HCT116 (cell line): ENCODE measurements at regions not wholly inside any gene's neighbourhood (a gene's known extent, or its start where the extent isn't known, plus 50 kb on each side); places are given as distances from the start of the nearest gene placed in this dataset.

Experiments used
- ATAC-seq: fragments of 200-7000 bp; cut with Tn5 transposase; 2 replicates; pipeline ENCODE4 v1.9.1; 2020; ENCODE audit warnings: mild to moderate bottlenecking, moderate library complexity
- BruUV-seq: library from RNA; stranded (reverse); fragments of 400-500 nt; replicated peaks from 2 replicates; lab custom pipeline; 2021; lab: Mats Ljungman, UMichigan
- CTCF ChIA-PET: fragments of 300-600 bp; sonication (Branson Sonifier 250); formaldehyde crosslinking; loops from one replicate; lab custom pipeline; 2021; ENCODE audit warnings: antibody characterized with exemption; lab: Charles Lee
- POLR2A ChIA-PET: fragments of 300-600, 350-600 bp; sonication (Branson Sonifier 250); formaldehyde crosslinking; loops from one replicate; lab custom pipeline; 2021; ENCODE audit warnings: antibody characterized with exemption; lab: Charles Lee
- RAD21 ChIA-PET, 2 experiments: fragments of 300-600 bp; sonication (Branson Sonifier 250); formaldehyde crosslinking; loops; one replicate each; lab custom pipeline; 2023; ENCODE audit warnings: low total read pairs in 2 of 2; ENCODE audit not compliant: uncharacterized antibody in 2 of 2, unreplicated experiment in 2 of 2, low non-redundant PET in 1 of 2; lab: Charles Lee
- DNase-seq: peaks from one replicate; pipeline ENCODE4 v3.0.0-alpha.2; 2010; ENCODE audit warnings: low read depth, low spot score
- H2AFZ ChIP-seq: fragments of 200-600 bp; shearing (Covaris generic), sonication (generic); 2 replicates; pipeline ENCODE4 v1.6.1; 2017; ENCODE audit warnings: low read depth, mixed run types, mixed read lengths, antibody characterized with exemption, low read length; ENCODE audit not compliant: poor library complexity, severe bottlenecking
- H3K27ac ChIP-seq: 2 replicates; pipeline ENCODE4 v1.5.1; 2012; ENCODE audit warnings: low read depth, low read length
- H3K27me3 ChIP-seq: fragments of 200-600 bp; sonication (generic); 2 replicates; pipeline ENCODE4 v1.6.1; 2016; ENCODE audit warnings: mixed run types, low read length, mixed read lengths; ENCODE audit not compliant: insufficient read depth
- H3K36me3 ChIP-seq, 2 experiments: fragments of 200-500 bp in 1 of 2; fragments of 200-600 bp in 1 of 2; sonication (Bioruptor generic) in 1 of 2; sonication (generic) in 1 of 2; 2 replicates each; pipeline versions ENCODE4 v1.5.1 to v1.6.1; 2014 to 2016; ENCODE audit warnings: low read length in 2 of 2, inconsistent platforms in 1 of 2, mixed read lengths in 1 of 2, mixed run types in 1 of 2; ENCODE audit not compliant: insufficient read depth in 2 of 2, control insufficient read depth in 1 of 2
- H3K4me1 ChIP-seq, 2 experiments: fragments of 200-600 bp in 1 of 2; sonication (generic) in 1 of 2; 2 replicates each; pipeline versions ENCODE4 v1.5.1 to v1.6.1; 2012 to 2017; ENCODE audit warnings: low read length in 2 of 2, inconsistent platforms in 1 of 2, mild to moderate bottlenecking in 1 of 2, mixed read lengths in 1 of 2, mixed run types in 1 of 2, moderate library complexity in 1 of 2; ENCODE audit not compliant: insufficient read depth in 2 of 2, control insufficient read depth in 1 of 2
- H3K4me2 ChIP-seq: fragments of 200-600 bp; sonication (generic); 2 replicates; pipeline ENCODE4 v1.6.1; 2017; ENCODE audit warnings: mixed run types, low read length, mixed read lengths
- H3K4me3 ChIP-seq, 2 experiments: fragments of 200-600 bp in 1 of 2; sonication (generic) in 1 of 2; replicated peaks in 1 of 2; 2 replicates each; pipeline ENCODE4 v1.5.1; 2011 to 2016; ENCODE audit warnings: low read length in 2 of 2, control low read depth in 1 of 2, low read depth in 1 of 2, mild to moderate bottlenecking in 1 of 2, mixed read lengths in 1 of 2, mixed run types in 1 of 2
- H3K79me2 ChIP-seq: fragments of 200-600 bp; sonication (generic); 2 replicates; pipeline ENCODE4 v1.6.1; 2017; ENCODE audit warnings: mild to moderate bottlenecking, mixed run types, low read length, moderate library complexity, mixed read lengths; ENCODE audit not compliant: insufficient read depth
- H3K9ac ChIP-seq: fragments of 200-600 bp; sonication (generic); 2 replicates; pipeline ENCODE4 v1.6.1; 2016; ENCODE audit warnings: low read length, mixed read lengths
- H3K9me2 ChIP-seq: fragments of 200-600 bp; sonication (generic), shearing (Covaris generic); 2 replicates; pipeline ENCODE4 v1.6.1; 2017; ENCODE audit warnings: mixed run types, mild to moderate bottlenecking, moderate library complexity; ENCODE audit not compliant: insufficient read depth
- H3K9me3 ChIP-seq, 2 experiments: fragments of 200-500 bp in 1 of 2; fragments of 200-600 bp in 1 of 2; sonication (Bioruptor generic) in 1 of 2; sonication (generic) in 1 of 2; 2 replicates each; pipeline ENCODE4 v1.6.1; 2014 to 2017; ENCODE audit warnings: low read length in 2 of 2, mixed read lengths in 2 of 2, inconsistent platforms in 1 of 2, low read depth in 1 of 2, mild to moderate bottlenecking in 1 of 2, mixed run types in 1 of 2, moderate library complexity in 1 of 2; ENCODE audit not compliant: control insufficient read depth in 1 of 2, insufficient read depth in 1 of 2
- H4K20me1 ChIP-seq: fragments of 200-600 bp; sonication (generic), shearing (Covaris generic); 2 replicates; pipeline ENCODE4 v1.6.1; 2017; ENCODE audit warnings: mixed run types, mild to moderate bottlenecking, moderate library complexity; ENCODE audit not compliant: insufficient read depth
- ATF3 ChIP-seq: IDR thresholded peaks from 2 replicates; pipeline ENCODE4 v1.6.1; 2012
- CBX3 ChIP-seq: IDR thresholded peaks from 2 replicates; pipeline ENCODE4 v1.6.1; 2012; ENCODE audit warnings: low read depth
- CEBPB ChIP-seq: IDR thresholded peaks from 2 replicates; pipeline ENCODE4 v1.6.1; 2012; ENCODE audit warnings: low read depth
- CTCF ChIP-seq, 3 experiments: fragments of 200-600 bp in 1 of 3; sonication (generic) in 1 of 3; IDR thresholded peaks in 2 of 3; conservative IDR thresholded peaks in 1 of 3; 2 replicates each; pipeline ENCODE4 v1.5.1; 2012 to 2017; ENCODE audit warnings: low read depth in 2 of 3, low read length in 2 of 3, antibody characterized with exemption in 1 of 3, borderline replicate concordance in 1 of 3, control low read depth in 1 of 3, mild to moderate bottlenecking in 1 of 3, mixed read lengths in 1 of 3, mixed run types in 1 of 3, moderate library complexity in 1 of 3; ENCODE audit not compliant: insufficient read depth in 1 of 3
- EGR1 ChIP-seq: IDR thresholded peaks from 2 replicates; pipeline ENCODE4 v1.6.1; 2012; ENCODE audit warnings: low read depth
- ELF1 ChIP-seq: IDR thresholded peaks from 2 replicates; pipeline ENCODE4 v1.6.1; 2012; ENCODE audit warnings: low read depth, borderline replicate concordance
- EZH2phosphoT487 ChIP-seq: fragments of 200-600 bp; IDR thresholded peaks from 2 replicates; pipeline ENCODE4 v1.6.1; 2018; ENCODE audit warnings: antibody characterized with exemption, borderline replicate concordance
- JUND ChIP-seq: IDR thresholded peaks from 2 replicates; pipeline ENCODE4 v1.6.1; 2012
- MAX ChIP-seq: IDR thresholded peaks from 2 replicates; pipeline ENCODE4 v1.6.1; 2012
- POLR2A ChIP-seq: IDR thresholded peaks from 2 replicates; pipeline ENCODE4 v1.7.0; 2011; ENCODE audit warnings: borderline replicate concordance; ENCODE audit not compliant: insufficient read depth, insufficient read length; ENCODE audit errors: extremely low read depth
- RAD21 ChIP-seq: IDR thresholded peaks from 2 replicates; pipeline ENCODE4 v1.6.1; 2012; ENCODE audit warnings: low read depth, mild to moderate bottlenecking
- SIN3A ChIP-seq: IDR thresholded peaks from 2 replicates; pipeline ENCODE4 v1.6.1; 2012; ENCODE audit warnings: low read depth
- SP1 ChIP-seq: IDR thresholded peaks from 2 replicates; pipeline ENCODE4 v1.6.1; 2012; ENCODE audit warnings: low read depth
- SRF ChIP-seq: IDR thresholded peaks from 2 replicates; pipeline ENCODE4 v1.6.1; 2012; ENCODE audit warnings: low read depth
- YY1 ChIP-seq: IDR thresholded peaks from 2 replicates; pipeline ENCODE4 v1.6.1; 2011; ENCODE audit warnings: low read length, low read depth, moderate library complexity, mild to moderate bottlenecking; ENCODE audit not compliant: insufficient replicate concordance; ENCODE audit errors: extremely low read depth
- ZFX ChIP-seq: fragments of 450-650 bp; IDR thresholded peaks from 2 replicates; pipeline ENCODE4 v1.6.1; 2017
- ZNF274 ChIP-seq: fragments of 200-500 bp; sonication (Bioruptor generic); IDR thresholded peaks from 2 replicates; pipeline ENCODE4 v1.6.1; 2014; ENCODE audit warnings: mild to moderate bottlenecking, low read depth, low read length, inconsistent platforms
- intact Hi-C: fragments of 100-400 bp; cut with micrococcal nuclease; formaldehyde crosslinking; loops from 2 replicates; pipeline ENCODE4 v1.10.0; 2022
- TF ChIP-seq, protein P1 (sequence below): IDR thresholded peaks from 2 replicates; pipeline ENCODE4 v1.6.1; 2012; ENCODE audit warnings: low read depth
- TF ChIP-seq, protein P2 (sequence below): IDR thresholded peaks from 2 replicates; pipeline ENCODE4 v1.6.1; 2011; ENCODE audit warnings: mild to moderate bottlenecking, low read length, moderate library complexity; ENCODE audit not compliant: insufficient replicate concordance; ENCODE audit errors: extremely low read depth

GRCh38 chrX:36640232-36640631, 367.9 kb upstream of the FAM47C start:
- TF ChIP-seq JUND (no peak), RAD21 (no peak), SRF (no peak), POLR2A (no peak), CTCF (IDR thresholded peaks at IDR 0.05 in 2 of 3, conservative IDR thresholded peaks at IDR 0.05 in 1 of 3; ENCODE audit: borderline replicate concordance in 1 of 3, insufficient read depth in 1 of 3, low read depth in 2 of 3, low read length in 2 of 3) (no peak), ATF3 (no peak), ZNF274 (no peak), EGR1 (no peak), ZFX (no peak), SP1 (no peak), YY1 (no peak), CEBPB (no peak), ELF1 (no peak), MAX (no peak), SIN3A (no peak), CBX3 (no peak), EZH2phosphoT487 (no peak)
- TF ChIP-seq, protein P1, sequence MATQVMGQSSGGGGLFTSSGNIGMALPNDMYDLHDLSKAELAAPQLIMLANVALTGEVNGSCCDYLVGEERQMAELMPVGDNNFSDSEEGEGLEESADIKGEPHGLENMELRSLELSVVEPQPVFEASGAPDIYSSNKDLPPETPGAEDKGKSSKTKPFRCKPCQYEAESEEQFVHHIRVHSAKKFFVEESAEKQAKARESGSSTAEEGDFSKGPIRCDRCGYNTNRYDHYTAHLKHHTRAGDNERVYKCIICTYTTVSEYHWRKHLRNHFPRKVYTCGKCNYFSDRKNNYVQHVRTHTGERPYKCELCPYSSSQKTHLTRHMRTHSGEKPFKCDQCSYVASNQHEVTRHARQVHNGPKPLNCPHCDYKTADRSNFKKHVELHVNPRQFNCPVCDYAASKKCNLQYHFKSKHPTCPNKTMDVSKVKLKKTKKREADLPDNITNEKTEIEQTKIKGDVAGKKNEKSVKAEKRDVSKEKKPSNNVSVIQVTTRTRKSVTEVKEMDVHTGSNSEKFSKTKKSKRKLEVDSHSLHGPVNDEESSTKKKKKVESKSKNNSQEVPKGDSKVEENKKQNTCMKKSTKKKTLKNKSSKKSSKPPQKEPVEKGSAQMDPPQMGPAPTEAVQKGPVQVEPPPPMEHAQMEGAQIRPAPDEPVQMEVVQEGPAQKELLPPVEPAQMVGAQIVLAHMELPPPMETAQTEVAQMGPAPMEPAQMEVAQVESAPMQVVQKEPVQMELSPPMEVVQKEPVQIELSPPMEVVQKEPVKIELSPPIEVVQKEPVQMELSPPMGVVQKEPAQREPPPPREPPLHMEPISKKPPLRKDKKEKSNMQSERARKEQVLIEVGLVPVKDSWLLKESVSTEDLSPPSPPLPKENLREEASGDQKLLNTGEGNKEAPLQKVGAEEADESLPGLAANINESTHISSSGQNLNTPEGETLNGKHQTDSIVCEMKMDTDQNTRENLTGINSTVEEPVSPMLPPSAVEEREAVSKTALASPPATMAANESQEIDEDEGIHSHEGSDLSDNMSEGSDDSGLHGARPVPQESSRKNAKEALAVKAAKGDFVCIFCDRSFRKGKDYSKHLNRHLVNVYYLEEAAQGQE, result no peak
- TF ChIP-seq, protein P2, sequence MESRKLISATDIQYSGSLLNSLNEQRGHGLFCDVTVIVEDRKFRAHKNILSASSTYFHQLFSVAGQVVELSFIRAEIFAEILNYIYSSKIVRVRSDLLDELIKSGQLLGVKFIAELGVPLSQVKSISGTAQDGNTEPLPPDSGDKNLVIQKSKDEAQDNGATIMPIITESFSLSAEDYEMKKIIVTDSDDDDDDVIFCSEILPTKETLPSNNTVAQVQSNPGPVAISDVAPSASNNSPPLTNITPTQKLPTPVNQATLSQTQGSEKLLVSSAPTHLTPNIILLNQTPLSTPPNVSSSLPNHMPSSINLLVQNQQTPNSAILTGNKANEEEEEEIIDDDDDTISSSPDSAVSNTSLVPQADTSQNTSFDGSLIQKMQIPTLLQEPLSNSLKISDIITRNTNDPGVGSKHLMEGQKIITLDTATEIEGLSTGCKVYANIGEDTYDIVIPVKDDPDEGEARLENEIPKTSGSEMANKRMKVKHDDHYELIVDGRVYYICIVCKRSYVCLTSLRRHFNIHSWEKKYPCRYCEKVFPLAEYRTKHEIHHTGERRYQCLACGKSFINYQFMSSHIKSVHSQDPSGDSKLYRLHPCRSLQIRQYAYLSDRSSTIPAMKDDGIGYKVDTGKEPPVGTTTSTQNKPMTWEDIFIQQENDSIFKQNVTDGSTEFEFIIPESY, result no peak
- TF ChIP-seq, all 23 proteins: peak for 0
- Histone ChIP-seq H3K9me3 (no peaks in the 10 kb centered on the region), H3K9me2 (no peaks in the 10 kb centered on the region), H2AFZ (no peak overlapping the region), H3K36me3 (no peaks in the 10 kb centered on the region), H3K4me1 (no peaks in the 10 kb centered on the region), H3K79me2 (no peaks in the 10 kb centered on the region), H3K9ac (no peak overlapping the region), H3K27me3 (no peaks in the 10 kb centered on the region), H4K20me1 (no peaks in the 10 kb centered on the region), H3K27ac (no peak overlapping the region), H3K4me2 (no peak overlapping the region), H3K4me3 (no peak overlapping the region)
- ChIA-PET CTCF (no interaction called here), POLR2A (no interaction called here), RAD21 (no interaction called here)
- intact Hi-C loops, result no loop called here
- no TSS peak for BruUV-seq
- no peak for ATAC-seq
- DNase-seq, result no peak
